Heart right ventricle (tissue), 16 donors: ENCODE measurements at regions not wholly inside any gene's neighbourhood (a gene's known extent, or its start where the extent isn't known, plus 50 kb on each side); places are given as distances from the start of the nearest gene placed in this dataset.

Experiments
- ATAC-seq, 8 donors: fragments of 200-7000 bp; cut with Tn5 transposase; one replicate each; pipeline ENCODE4 v1.9.1; 2020; ENCODE audit warnings: mild to moderate bottlenecking in 8 of 8, moderate library complexity in 8 of 8, moderate number of reproducible peaks in 1 of 8
- DNase-seq, 2 donors: peaks; one replicate each; pipeline ENCODE4 v3.0.0-alpha.2; 2020
- H3K27ac ChIP-seq, 10 donors: fragments of 200-600 bp; sonication (generic) in 2 of 10; one replicate each; pipeline versions ENCODE4 v1.5.0 to v1.8.0; 2020 to 2022; ENCODE audit warnings: mild to moderate bottlenecking in 3 of 10
- H3K27me3 ChIP-seq, 7 donors: fragments of 200-600 bp; one replicate each; pipeline ENCODE4 v1.8.0; 2021 to 2022; ENCODE audit warnings: mild to moderate bottlenecking in 2 of 7
- H3K36me3 ChIP-seq, 9 donors: fragments of 200-600 bp; sonication (generic) in 1 of 9; one replicate each; pipeline versions ENCODE4 v1.5.0 to v1.8.0; 2020 to 2022; ENCODE audit warnings: mild to moderate bottlenecking in 2 of 9
- H3K4me1 ChIP-seq, 9 donors: fragments of 200-600 bp; sonication (generic) in 1 of 9; one replicate each; pipeline versions ENCODE4 v1.5.0 to v1.8.0; 2020 to 2022; ENCODE audit warnings: mild to moderate bottlenecking in 4 of 9
- H3K4me3 ChIP-seq, 10 donors: fragments of 200-600 bp; sonication (generic) in 2 of 10; one replicate each; pipeline versions ENCODE4 v1.5.0 to v1.8.0; 2020 to 2022; ENCODE audit warnings: mild to moderate bottlenecking in 7 of 10, moderate library complexity in 2 of 10
- H3K9me3 ChIP-seq, 11 donors: fragments of 200-600 bp in 10 of 11; sonication (generic) in 2 of 11; one replicate each; pipeline versions ENCODE4 v1.5.0 to v1.8.0; 2013 to 2022; ENCODE audit warnings: mild to moderate bottlenecking in 2 of 11, control low read depth in 1 of 11, moderate library complexity in 1 of 11
- CTCF ChIP-seq, 9 donors: fragments of 200-600 bp; sonication (generic) in 2 of 9; IDR thresholded peaks; one replicate each; pipeline versions ENCODE4 v1.5.0 to v1.8.0; 2021 to 2022; ENCODE audit warnings: antibody characterized with exemption in 9 of 9, mild to moderate bottlenecking in 5 of 9, moderate library complexity in 1 of 9
- WGBS, 2 donors: extraction: QIAGEN DNeasy Blood & Tissue Kit; methylation state at CpG; one replicate each; pipeline ENCODE4 v1.1.7; 2013; ENCODE audit warnings: inconsistent platforms in 1 of 2; 5-methylcytosine and 5-hydroxymethylcytosine counted together
- intact Hi-C, 10 donors: fragments of 100-400 bp; cut with DNase I; formaldehyde crosslinking; loops; one replicate each; pipeline versions ENCODE4 v1.11.1 to v1.14.2; 2022
- donor health status: Arrhythmogenic right ventricular cardiomyopathy.
- donor health status: ischemic (EF 13 %, LVEDD 7.1; RV severe dilation, severe dysfunction).
- donor health status: healthy with polysubstance abuse.
- donor health status: DM: no; HTN: yes; CAD: no.
- donor health status: DM: no; HTN: no; CAD: no.
- donor health status: ischemic (EF 25% LVEDD 6.9; RV normal size, moderate dysfunction).
- donor health status: ischemic (EF 25% LVEDD 5.7; RV mildly dilated, moderate dysfunction).
- donor health status: healthy.
- donor health status: DM: yes; HTN: yes; CAD: no.
- donor health status: Ischemic cardiomyopathy.
- donor health status: ischemic (EF 35%, LVEDD 5.7; RV mildly dilated, moderate dysfunction).
- donor health status: nonischemic (EF 11% LVEDD 7.7; RV severe dilation, severe dysfunction).
- donor health status: DM: yes; HTN: yes; CAD: no.
- donor health status: PGD.
- donor health status: ischemic (EF 29% LVEDD 5.4; RV normal size, mild dysfunction).
- donor health status: nonischemic (EF 23%, LVEDD 6.1; RV moderate dilation, normal function).

- H3K27me3 ChIP-seq: no peaks in the 10 kb centered on the region
- H3K27ac ChIP-seq: no peak overlapping the region
- no peak overlapping the region for H3K4me3 ChIP-seq
- intact Hi-C loops: no loop called here
- DNase-seq (no peak), ATAC-seq (no peak)
- 61 to 62% methylated on average over 2 of the region's 2 CpGs for WGBS, 2 donors
- H3K4me1 ChIP-seq: no peaks in the 10 kb centered on the region
- peaks cover 0 to 4% (median 0%) of the 10 kb centered on the region in 11 donors for H3K9me3 ChIP-seq
- no peak for TF ChIP-seq CTCF (IDR thresholded peaks at IDR 0.05)
- H3K36me3 ChIP-seq: no peaks in the 10 kb centered on the region
These were observed 315.8 kb upstream of the CDIN1 start for GRCh38 chr15:36263666-36264065.

- Histone ChIP-seq H3K4me1 (no peaks in the 10 kb centered on the region), H3K9me3 (peaks cover 0 to 4% (median 0%) of the 10 kb centered on the region in 11 donors)
- 89 to 100% methylated on average over 1 of the region's 1 CpG for WGBS, 2 donors
These were observed 314.0 kb upstream of the CDIN1 start for GRCh38 chr15:36265422-36265821.

GRCh38 chr15:36271048-36271447 is 308.4 kb upstream of the CDIN1 start:
- Histone ChIP-seq H3K27me3 (no peaks in the 10 kb centered on the region), H3K36me3 (no peaks in the 10 kb centered on the region), H3K27ac (no peak overlapping the region), H3K4me3 (no peak overlapping the region), H3K9me3 (peaks cover 0 to 2% (median 0%) of the 10 kb centered on the region in 11 donors), H3K4me1 (no peaks in the 10 kb centered on the region)
- 81 to 85% methylated on average over 5 of the region's 5 CpGs for WGBS, 2 donors
- ATAC-seq (no peak), DNase-seq (no peak)
- intact Hi-C loops: no loop called here
- no peak for TF ChIP-seq CTCF (IDR thresholded peaks at IDR 0.05)

More at GRCh38 chr15:36265422-36265821, 314.0 kb upstream of the CDIN1 start:
- no peaks in the 10 kb centered on the region for H3K36me3 ChIP-seq
- no peak overlapping the region for H3K4me3 ChIP-seq
- intact Hi-C loops: no loop called here
- DNase-seq (no peak), ATAC-seq (no peak)
- no peaks in the 10 kb centered on the region for H3K27me3 ChIP-seq
- TF ChIP-seq CTCF (IDR thresholded peaks at IDR 0.05): no peak
- H3K27ac ChIP-seq: no peak overlapping the region

GRCh38 chr15:36275656-36276055 is 303.8 kb upstream of the CDIN1 start:
- no peak for ATAC-seq
- H3K4me1 ChIP-seq: no peaks in the 10 kb centered on the region
- intact Hi-C loops: no loop called here
- no peak overlapping the region for H3K27ac ChIP-seq
- WGBS, 2 donors: 90 to 95% methylated on average over 2 of the region's 2 CpGs
- H3K4me3 ChIP-seq: no peak overlapping the region
- H3K9me3 ChIP-seq: peaks cover 0 to 37% (median 22%) of the 10 kb centered on the region in 11 donors
- no peaks in the 10 kb centered on the region for H3K36me3 ChIP-seq
- DNase-seq: no peak
- no peak for TF ChIP-seq CTCF (IDR thresholded peaks at IDR 0.05)
- no peaks in the 10 kb centered on the region for H3K27me3 ChIP-seq
